CD14-positive monocyte (primary cell): ENCODE measurements at regions not wholly inside any gene's neighbourhood (a gene's known extent, or its start where the extent isn't known, plus 50 kb on each side); places are given as distances from the start of the nearest gene placed in this dataset. TPM values are rescaled to one million over a fixed set of nuclear protein-coding genes. Genes with fewer than 3 reads are reported as not detected.
A peak's percentile ranks its signal among the peaks of the same experiment; 100 is the strongest.

Experiments
- DNase-seq, 3 donors: peaks; one replicate each; pipeline ENCODE4 v3.0.0-alpha.2; 2011 to 2022
- H2AFZ ChIP-seq: 2 replicates; pipeline ENCODE4 v1.6.0; 2012; ENCODE audit warnings: mild to moderate bottlenecking, low read depth, low read length, inconsistent platforms; ENCODE audit not compliant: insufficient read depth, poor library complexity, severe bottlenecking
- H3K27ac ChIP-seq, 2 donors: 1 replicate in 1 of 2; 2 replicates in 1 of 2; pipeline ENCODE4 v1.5.1; 2012 to 2013; ENCODE audit warnings: low read length in 2 of 2, control low read depth in 1 of 2, inconsistent platforms in 1 of 2, low read depth in 1 of 2, mild to moderate bottlenecking in 1 of 2
- H3K27me3 ChIP-seq, 2 donors: one replicate each; pipeline versions ENCODE4 v1.6.0 to v1.6.1; 2011 to 2013; ENCODE audit warnings: low read length in 2 of 2; ENCODE audit not compliant: control insufficient read depth in 2 of 2, insufficient read depth in 2 of 2
- H3K36me3 ChIP-seq, 2 donors: replicated peaks in 1 of 2; 1 replicate in 1 of 2; 2 replicates in 1 of 2; pipeline versions ENCODE4 v1.5.1 to v1.6.1; 2012 to 2013; ENCODE audit warnings: low read length in 2 of 2, control low read depth in 1 of 2, inconsistent platforms in 1 of 2, mild to moderate bottlenecking in 1 of 2; ENCODE audit not compliant: insufficient read depth in 2 of 2, control insufficient read depth in 1 of 2
- H3K4me1 ChIP-seq, 2 donors: 1 replicate in 1 of 2; 2 replicates in 1 of 2; pipeline versions ENCODE4 v1.5.1 to v1.6.1; 2012 to 2013; ENCODE audit warnings: low read length in 2 of 2, control low read depth in 1 of 2, inconsistent platforms in 1 of 2, mild to moderate bottlenecking in 1 of 2, moderate library complexity in 1 of 2; ENCODE audit not compliant: insufficient read depth in 2 of 2, control insufficient read depth in 1 of 2
- H3K4me2 ChIP-seq: replicated peaks from 2 replicates; pipeline ENCODE3; 2012; ENCODE audit warnings: low read length, moderate library complexity, mild to moderate bottlenecking; ENCODE audit not compliant: poor library complexity, severe bottlenecking; ENCODE audit errors: extremely low read depth
- H3K4me3 ChIP-seq, 3 experiments: fragments of 200-600 bp in 1 of 3; sonication (generic) in 1 of 3; replicated peaks in 1 of 3; 1 replicate in 2 of 3; 2 replicates in 1 of 3; pipeline ENCODE4 v1.5.1; 2011 to 2013; ENCODE audit warnings: low read length in 3 of 3, mild to moderate bottlenecking in 3 of 3, control low read depth in 2 of 3, low read depth in 2 of 3, inconsistent platforms in 1 of 3, moderate library complexity in 1 of 3
- H3K79me2 ChIP-seq: 2 replicates; pipeline ENCODE4 v1.6.0; 2012; ENCODE audit warnings: mild to moderate bottlenecking, control low read depth, inconsistent platforms, low read length, moderate library complexity; ENCODE audit not compliant: insufficient read depth
- H3K9ac ChIP-seq: 2 replicates; pipeline ENCODE4 v1.6.0; 2017; ENCODE audit warnings: low read length, mild to moderate bottlenecking; ENCODE audit not compliant: insufficient read depth, poor library complexity, severe bottlenecking
- H3K9me3 ChIP-seq, 2 donors: replicated peaks in 1 of 2; 1 replicate in 1 of 2; 2 replicates in 1 of 2; pipeline versions ENCODE4 v1.5.1 to v1.6.1; 2012 to 2013; ENCODE audit warnings: low read length in 2 of 2, control low read depth in 1 of 2; ENCODE audit not compliant: control insufficient read depth in 1 of 2, insufficient read depth in 1 of 2
- H4K20me1 ChIP-seq: 2 replicates; pipeline ENCODE4 v1.6.0; 2012; ENCODE audit warnings: mild to moderate bottlenecking, low read length, control low read depth, moderate library complexity; ENCODE audit not compliant: insufficient read depth
- H3K27ac Mint-ChIP-seq, 7 donors: one replicate each; pipeline ENCODE4 v1.8.0; 2020; ENCODE audit warnings: mild to moderate bottlenecking in 7 of 7, mixed read lengths in 7 of 7, moderate library complexity in 6 of 7, inconsistent platforms in 2 of 7
- H3K27me3 Mint-ChIP-seq, 3 donors: one replicate each; pipeline ENCODE4 v1.8.0; 2021 to 2022; ENCODE audit warnings: low read depth in 3 of 3, mild to moderate bottlenecking in 3 of 3, mixed read lengths in 3 of 3, moderate library complexity in 3 of 3, inconsistent platforms in 1 of 3
- H3K36me3 Mint-ChIP-seq, 2 donors: one replicate each; pipeline ENCODE4 v1.8.0; 2020; ENCODE audit warnings: mixed read lengths in 2 of 2, inconsistent platforms in 1 of 2, mild to moderate bottlenecking in 1 of 2
- H3K4me1 Mint-ChIP-seq: one replicate; pipeline ENCODE4 v1.8.0; 2020; ENCODE audit warnings: mild to moderate bottlenecking, mixed read lengths
- H3K4me3 Mint-ChIP-seq, 2 donors: one replicate each; pipeline ENCODE4 v1.8.0; 2020; ENCODE audit warnings: mild to moderate bottlenecking in 2 of 2, mixed read lengths in 2 of 2, moderate library complexity in 1 of 2
- H3K9me3 Mint-ChIP-seq, 7 donors: one replicate each; pipeline ENCODE4 v1.8.0; 2020 to 2022; ENCODE audit warnings: mixed read lengths in 7 of 7, mild to moderate bottlenecking in 6 of 7, moderate library complexity in 6 of 7, inconsistent platforms in 2 of 7
- WGBS: methylation state at CpG from one replicate; pipeline ENCODE4 v1.1.5; 2013; ENCODE audit warnings: missing lambda C conversion rate; ENCODE audit not compliant: insufficient coverage; 5-methylcytosine and 5-hydroxymethylcytosine counted together
- intact Hi-C, 2 donors: fragments of 100-400 bp; cut with micrococcal nuclease; formaldehyde crosslinking; loops; one replicate each; pipeline versions ENCODE4 v1.15.0 to v1.15.1; 2023
- small RNA-seq: library from RNA; depleted of rRNA; stranded (forward); fragments of <200 nt; gene quantifications from one replicate; pipeline ENCODE3, GENCODE V24; 2012; ENCODE audit warnings: low read depth; ENCODE audit not compliant: insufficient read length
- TF ChIP-seq, protein P1 (sequence below): fragments of 200-600 bp; IDR thresholded peaks from one replicate; pipeline ENCODE4 v1.8.0; 2022; ENCODE audit warnings: antibody characterized with exemption, mild to moderate bottlenecking

DNA sequence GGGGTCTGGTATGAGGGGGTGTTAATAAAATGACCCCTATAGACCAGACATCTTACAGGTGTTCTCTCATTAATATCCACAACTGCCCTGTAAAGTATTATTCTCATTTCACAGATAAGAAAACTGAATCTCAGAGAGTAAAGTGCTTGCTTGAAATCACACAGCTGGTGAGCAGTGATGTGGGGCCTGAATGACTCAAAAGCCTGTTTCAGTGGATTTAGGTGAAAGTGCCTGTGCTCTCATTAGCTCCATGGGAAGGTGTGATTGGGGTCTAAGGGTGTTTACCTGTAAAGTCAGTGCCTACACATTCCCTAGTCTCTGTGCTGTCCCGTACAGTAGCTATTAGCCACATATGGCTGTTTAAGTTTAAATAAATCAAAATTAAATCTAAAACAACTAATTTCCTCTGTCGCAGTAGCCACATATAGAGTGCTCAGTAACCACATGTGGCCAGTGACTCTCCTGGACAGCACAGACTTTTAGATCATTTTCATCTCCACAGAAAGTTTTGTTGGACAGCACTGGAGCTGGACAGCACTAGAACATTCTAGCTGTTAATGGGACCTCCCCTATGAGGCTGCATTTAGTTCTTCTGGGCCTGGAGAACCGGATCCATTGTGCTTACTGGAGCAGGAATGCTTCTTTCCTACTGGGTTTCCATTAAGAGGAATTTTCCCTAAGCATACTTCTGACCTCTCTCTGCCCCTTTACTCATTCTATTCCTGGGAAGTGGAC is 52.5 kb upstream of the SEMA6A start:
- H3K27me3 ChIP-seq, result no peaks in the 10 kb centered on the region
- no peak for DNase-seq
- no peaks in the 10 kb centered on the region for H3K9me3 ChIP-seq
- H3K79me2 ChIP-seq, result no peaks in the 10 kb centered on the region
- no peak overlapping the region for H2AFZ ChIP-seq
- no peak overlapping the region for H3K4me3 ChIP-seq
- H4K20me1 ChIP-seq, result no peaks in the 10 kb centered on the region
- TF ChIP-seq, protein P1, sequence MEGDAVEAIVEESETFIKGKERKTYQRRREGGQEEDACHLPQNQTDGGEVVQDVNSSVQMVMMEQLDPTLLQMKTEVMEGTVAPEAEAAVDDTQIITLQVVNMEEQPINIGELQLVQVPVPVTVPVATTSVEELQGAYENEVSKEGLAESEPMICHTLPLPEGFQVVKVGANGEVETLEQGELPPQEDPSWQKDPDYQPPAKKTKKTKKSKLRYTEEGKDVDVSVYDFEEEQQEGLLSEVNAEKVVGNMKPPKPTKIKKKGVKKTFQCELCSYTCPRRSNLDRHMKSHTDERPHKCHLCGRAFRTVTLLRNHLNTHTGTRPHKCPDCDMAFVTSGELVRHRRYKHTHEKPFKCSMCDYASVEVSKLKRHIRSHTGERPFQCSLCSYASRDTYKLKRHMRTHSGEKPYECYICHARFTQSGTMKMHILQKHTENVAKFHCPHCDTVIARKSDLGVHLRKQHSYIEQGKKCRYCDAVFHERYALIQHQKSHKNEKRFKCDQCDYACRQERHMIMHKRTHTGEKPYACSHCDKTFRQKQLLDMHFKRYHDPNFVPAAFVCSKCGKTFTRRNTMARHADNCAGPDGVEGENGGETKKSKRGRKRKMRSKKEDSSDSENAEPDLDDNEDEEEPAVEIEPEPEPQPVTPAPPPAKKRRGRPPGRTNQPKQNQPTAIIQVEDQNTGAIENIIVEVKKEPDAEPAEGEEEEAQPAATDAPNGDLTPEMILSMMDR, result no peak
- WGBS, result 100% methylated on average over 1 of the region's 3 CpGs
- Mint-ChIP-seq H3K27me3 (no peaks in the 10 kb centered on the region), H3K9me3 (peaks cover 0 to 3% (median under 1%) of the 10 kb centered on the region in 7 donors), H3K4me3 (no peak overlapping the region), H3K27ac (no peak overlapping the region), H3K36me3 (no peaks in the 10 kb centered on the region), H3K4me1 (peaks cover 8% of the 10 kb centered on the region)
- intact Hi-C loops, result no loop called here
- H3K4me1 ChIP-seq, result peaks cover 0 to 4% of the 10 kb centered on the region in 2 donors
- no peak overlapping the region for H3K27ac ChIP-seq
- no peaks in the 10 kb centered on the region for H3K36me3 ChIP-seq
- no peak overlapping the region for H3K4me2 ChIP-seq
- H3K9ac ChIP-seq, result no peak overlapping the region

DNA sequence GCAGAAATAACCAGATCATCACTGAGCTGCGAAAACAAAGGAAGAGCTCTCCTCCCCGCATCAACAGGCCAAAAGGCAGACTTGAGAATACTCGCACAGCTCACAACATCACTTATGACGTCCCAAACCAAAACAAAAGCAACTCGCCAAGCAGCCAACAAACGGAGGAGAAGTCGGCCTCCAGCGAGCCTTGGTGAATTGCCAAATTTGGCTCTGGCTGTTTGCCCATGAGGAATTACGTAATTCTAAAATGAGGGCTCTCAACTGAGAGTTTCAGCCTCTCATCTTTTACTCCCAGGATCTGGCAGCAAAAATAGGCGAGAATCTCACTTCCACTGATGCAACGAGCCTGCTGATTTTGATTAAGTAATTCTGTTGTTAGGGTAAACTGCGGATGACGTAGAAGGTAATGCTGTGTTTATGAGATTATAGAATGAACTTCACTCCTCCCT is 51.7 kb upstream of the SEMA6A start:
- no peaks in the 10 kb centered on the region for H3K36me3 ChIP-seq
- H3K27me3 ChIP-seq, result no peaks in the 10 kb centered on the region
- Mint-ChIP-seq H3K36me3 (no peaks in the 10 kb centered on the region), H3K27me3 (no peaks in the 10 kb centered on the region), H3K4me1 (peaks cover 8% of the 10 kb centered on the region), H3K4me3 (peak overlapping the region; percentile 28 to 67), H3K27ac (peak overlapping the region in 1 of 7 donors; percentile 38), H3K9me3 (peaks cover 0 to 3% (median 0%) of the 10 kb centered on the region in 7 donors)
- intact Hi-C loops, result no loop called here
- TF ChIP-seq, protein P1, result no peak
- no peak overlapping the region for H3K9ac ChIP-seq
- no peak overlapping the region for H3K4me3 ChIP-seq
- H2AFZ ChIP-seq, result no peak overlapping the region
- no peak overlapping the region for H3K27ac ChIP-seq
- no peaks in the 10 kb centered on the region for H4K20me1 ChIP-seq
- H3K79me2 ChIP-seq, result no peaks in the 10 kb centered on the region
- H3K9me3 ChIP-seq, result no peaks in the 10 kb centered on the region
- WGBS, result 7% methylated on average over 6 of the region's 13 CpGs
- H3K4me2 ChIP-seq, result peak overlapping the region; percentile 10
- H3K4me1 ChIP-seq, result peaks cover 0 to 4% of the 10 kb centered on the region in 2 donors
- no peak for DNase-seq

Small RNA genes in the stretch of these regions (small RNA-seq; reads per million reads assigned to genes)
- not detected for gene AC093534.1
- gene RNU7-34P, result not detected
